ENCODE measurements at regions not wholly inside any gene's neighbourhood (a gene's known extent, or its start where the extent isn't known, plus 50 kb on each side); places are given as distances from the start of the nearest gene placed in this dataset.

GRCh38 chr18:55908901-55909366 is 320.9 kb upstream of the TCF4 start:
- Histone ChIP-seq H3K9me3 (ENCODE audit: control insufficient read depth, insufficient read depth, low read length) (no peaks in the 10 kb centered on the region), H3K27ac (ENCODE audit: low read depth, low read length) (no peak overlapping the region), H3K4me3 (ENCODE audit: low read depth, low read length) (no peak overlapping the region), H3K27me3 (ENCODE audit: control insufficient read depth, insufficient read depth, low read length) (no peaks in the 10 kb centered on the region)
- DNase-seq (ENCODE audit: low read depth, low spot score): no peak
- TF ChIP-seq, protein P1, sequence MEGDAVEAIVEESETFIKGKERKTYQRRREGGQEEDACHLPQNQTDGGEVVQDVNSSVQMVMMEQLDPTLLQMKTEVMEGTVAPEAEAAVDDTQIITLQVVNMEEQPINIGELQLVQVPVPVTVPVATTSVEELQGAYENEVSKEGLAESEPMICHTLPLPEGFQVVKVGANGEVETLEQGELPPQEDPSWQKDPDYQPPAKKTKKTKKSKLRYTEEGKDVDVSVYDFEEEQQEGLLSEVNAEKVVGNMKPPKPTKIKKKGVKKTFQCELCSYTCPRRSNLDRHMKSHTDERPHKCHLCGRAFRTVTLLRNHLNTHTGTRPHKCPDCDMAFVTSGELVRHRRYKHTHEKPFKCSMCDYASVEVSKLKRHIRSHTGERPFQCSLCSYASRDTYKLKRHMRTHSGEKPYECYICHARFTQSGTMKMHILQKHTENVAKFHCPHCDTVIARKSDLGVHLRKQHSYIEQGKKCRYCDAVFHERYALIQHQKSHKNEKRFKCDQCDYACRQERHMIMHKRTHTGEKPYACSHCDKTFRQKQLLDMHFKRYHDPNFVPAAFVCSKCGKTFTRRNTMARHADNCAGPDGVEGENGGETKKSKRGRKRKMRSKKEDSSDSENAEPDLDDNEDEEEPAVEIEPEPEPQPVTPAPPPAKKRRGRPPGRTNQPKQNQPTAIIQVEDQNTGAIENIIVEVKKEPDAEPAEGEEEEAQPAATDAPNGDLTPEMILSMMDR (IDR thresholded peaks at IDR 0.05; ENCODE audit: low read depth, low read length): 0 out of 2 replicates have a peak, but pooled peaks have one; percentile 4
- POLR2A ChIA-PET: no interaction called here
- CTCF ChIA-PET: interaction anchor here (0.6 kb wide), 1 partner anchor 1708 kb away, joined by 4 read pairs; no protein-coding TSS in a partner anchor

DNA sequence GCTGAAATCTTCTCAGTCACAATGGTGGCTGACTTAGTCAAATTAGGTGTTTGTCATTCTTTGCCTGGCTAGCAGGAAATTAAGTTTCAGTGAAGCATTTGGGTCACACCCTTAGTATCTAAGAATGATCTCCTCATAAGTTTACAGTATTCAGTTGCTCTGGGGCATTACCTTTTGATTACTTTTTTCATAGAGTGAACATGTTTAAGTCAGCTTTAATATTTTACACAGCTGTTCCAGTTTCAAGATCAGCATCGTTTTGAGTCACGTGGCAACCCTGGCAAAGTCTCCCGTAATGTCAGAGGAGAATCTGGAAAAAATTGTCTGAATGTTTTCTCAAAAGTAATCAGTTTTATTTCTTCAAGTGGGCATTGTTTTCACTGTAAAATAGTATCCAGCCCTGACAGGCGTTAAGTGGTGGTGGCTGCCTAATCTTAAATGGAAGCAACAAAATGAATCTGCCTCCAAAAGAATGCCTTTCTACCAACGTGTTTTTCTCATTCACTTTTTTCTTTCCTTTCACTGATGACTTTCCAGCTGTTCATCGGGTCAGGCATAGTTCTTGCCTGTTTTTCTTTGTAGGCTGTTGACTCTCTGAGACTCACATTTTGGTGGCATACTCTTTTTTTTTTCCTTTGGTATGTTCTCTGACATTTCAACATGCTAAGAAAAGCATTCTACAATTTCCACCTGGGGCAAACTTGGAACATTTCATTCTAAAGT is 319.6 kb upstream of the TCF4 start:
- CTCF ChIA-PET: interaction anchor here (1.9 kb wide), 1 partner anchor 668 kb away, joined by 7 read pairs; no protein-coding TSS in a partner anchor
- TF ChIP-seq, protein P1 (IDR thresholded peaks at IDR 0.05; ENCODE audit: low read depth, low read length): no peak
- no peak for DNase-seq (ENCODE audit: low read depth, low spot score)
- POLR2A ChIA-PET: no interaction called here
- no peak overlapping the region for H3K27ac ChIP-seq (ENCODE audit: low read depth, low read length)
- no peaks in the 10 kb centered on the region for H3K9me3 ChIP-seq (ENCODE audit: control insufficient read depth, insufficient read depth, low read length)
- no peaks in the 10 kb centered on the region for H3K27me3 ChIP-seq (ENCODE audit: control insufficient read depth, insufficient read depth, low read length)
- H3K4me3 ChIP-seq (ENCODE audit: low read depth, low read length): no peak overlapping the region

DNA sequence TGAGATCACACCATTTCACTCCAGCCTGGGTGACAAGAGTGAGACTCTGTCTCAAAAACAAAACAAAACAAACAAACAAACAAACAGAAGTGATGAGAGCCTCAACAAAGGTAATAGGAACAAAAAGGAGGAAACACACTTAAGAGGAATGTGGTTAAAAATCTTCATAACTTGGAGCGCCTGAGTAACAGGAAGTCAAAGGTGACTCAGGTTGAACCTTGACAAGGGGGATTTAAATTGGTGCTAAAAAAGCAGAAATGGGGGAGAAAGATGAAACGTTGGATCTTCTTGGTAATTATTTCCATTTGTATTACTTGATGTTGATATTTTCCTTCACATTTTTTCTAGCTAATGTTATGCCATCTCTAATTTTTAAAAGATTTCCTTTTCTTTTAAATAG is 318.5 kb upstream of the TCF4 start:
- Histone ChIP-seq H3K9me3 (ENCODE audit: control insufficient read depth, insufficient read depth, low read length) (no peaks in the 10 kb centered on the region), H3K4me3 (ENCODE audit: low read depth, low read length) (no peak overlapping the region), H3K27ac (ENCODE audit: low read depth, low read length) (no peak overlapping the region), H3K27me3 (ENCODE audit: control insufficient read depth, insufficient read depth, low read length) (no peaks in the 10 kb centered on the region)
- TF ChIP-seq, protein P1 (IDR thresholded peaks at IDR 0.05; ENCODE audit: low read depth, low read length): no peak
- ChIA-PET POLR2A (no interaction called here), CTCF (interaction anchor here (1.9 kb wide), 1 partner anchor 669 kb away, joined by 7 read pairs; no protein-coding TSS in a partner anchor)
- DNase-seq (ENCODE audit: low read depth, low spot score): no peak

GRCh38 chr18:55903911-55904310 is 315.9 kb upstream of the TCF4 start:
- TF ChIP-seq, protein P1 (IDR thresholded peaks at IDR 0.05; ENCODE audit: low read depth, low read length): no peak
- Histone ChIP-seq H3K4me3 (ENCODE audit: low read depth, low read length) (no peak overlapping the region), H3K27ac (ENCODE audit: low read depth, low read length) (no peak overlapping the region), H3K9me3 (ENCODE audit: control insufficient read depth, insufficient read depth, low read length) (no peaks in the 10 kb centered on the region), H3K27me3 (ENCODE audit: control insufficient read depth, insufficient read depth, low read length) (no peaks in the 10 kb centered on the region)
- ChIA-PET CTCF (interaction anchor here (1.6 kb wide), 1 partner anchor 673 kb away, joined by 3 read pairs; no protein-coding TSS in a partner anchor), POLR2A (no interaction called here)
- no peak for DNase-seq (ENCODE audit: low read depth, low spot score)

DNA sequence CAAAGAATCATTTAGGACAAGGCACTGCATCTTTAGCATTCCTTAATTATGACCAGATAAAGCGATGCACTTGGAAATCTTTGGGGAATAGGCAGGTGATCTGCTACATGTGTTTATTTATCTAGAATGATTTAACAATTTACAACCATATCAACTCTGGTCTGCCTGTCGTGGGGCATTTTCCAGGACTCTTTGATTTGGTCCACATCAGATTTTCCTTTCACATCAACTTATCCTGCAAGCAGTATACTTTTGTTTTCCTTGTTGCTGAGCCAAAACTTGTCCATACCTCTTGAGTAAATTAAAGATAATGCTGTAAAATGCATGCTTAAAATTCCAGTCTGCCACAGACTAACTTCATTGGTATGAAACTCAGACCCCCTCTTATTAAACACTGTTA is 312.4 kb upstream of the TCF4 start:
- Histone ChIP-seq H3K4me3 (ENCODE audit: low read depth, low read length) (no peak overlapping the region), H3K27ac (ENCODE audit: low read depth, low read length) (no peak overlapping the region), H3K27me3 (ENCODE audit: control insufficient read depth, insufficient read depth, low read length) (no peaks in the 10 kb centered on the region), H3K9me3 (ENCODE audit: control insufficient read depth, insufficient read depth, low read length) (no peaks in the 10 kb centered on the region)
- CTCF ChIA-PET: no interaction called here
- TF ChIP-seq, protein P1 (IDR thresholded peaks at IDR 0.05; ENCODE audit: low read depth, low read length): no peak
- DNase-seq (ENCODE audit: low read depth, low spot score): no peak
- POLR2A ChIA-PET: no interaction called here

Data from AG04450 (cell line).